ENCODE measurements at regions not wholly inside any gene's neighbourhood (a gene's known extent, or its start where the extent isn't known, plus 50 kb on each side); places are given as distances from the start of the nearest gene placed in this dataset.
A peak's percentile ranks its signal among the peaks of the same experiment; 100 is the strongest.

- no peak overlapping the region for H3K4me3 ChIP-seq (ENCODE audit: low read length in 2 of 2)
Measured at GRCh38 chr18:46322411-46322891, 218.3 kb downstream of the HAUS1 start.

GRCh38 chr18:46322941-46323340 lies 218.8 kb downstream of the HAUS1 start:
- H3K14ac ChIP-seq (ENCODE audit: low read length) = no peak overlapping the region
- H3K23ac ChIP-seq (ENCODE audit: low read depth, low read length, poor library complexity) = no peak overlapping the region
- H4K91ac ChIP-seq (ENCODE audit: low read depth, low read length, poor library complexity) = no peak overlapping the region
- H2BK15ac ChIP-seq (ENCODE audit: low read length) = no peak overlapping the region
- peak overlapping the region; percentile 78 for H3K27ac ChIP-seq (replicated peaks; ENCODE audit: low read length)
- H3K79me1 ChIP-seq (ENCODE audit: low read depth, low read length) = no peaks in the 10 kb centered on the region
- H3K27me3 ChIP-seq (ENCODE audit: control insufficient read depth in 3 of 3, insufficient read depth in 3 of 3, low read depth in 1 of 3, low read length in 3 of 3) = peaks cover 0 to 7% (median 0%) of the 10 kb centered on the region in 3 experiments
- no peaks in the 10 kb centered on the region for H3K9me3 ChIP-seq (replicated peaks in 1 of 2; ENCODE audit: control insufficient read depth in 2 of 2, insufficient read depth in 1 of 2, low read depth in 1 of 2, low read length in 2 of 2)
- H3K4me1 ChIP-seq (ENCODE audit: control insufficient read depth in 2 of 2, insufficient read depth in 1 of 2, low read depth in 1 of 2, low read length in 2 of 2) = peaks cover 20 to 22% of the 10 kb centered on the region in 2 donors
- H2AK5ac ChIP-seq (ENCODE audit: low read depth, low read length) = no peak overlapping the region
- no CpG with 5 or more reads among the region's 7 CpGs for WGBS, 2 donors (ENCODE audit: extremely low coverage in 2 of 2, insufficient read length in 2 of 2, insufficient replicate concordance in 1 of 2)
- no peak overlapping the region for H3K4ac ChIP-seq (ENCODE audit: low read length)
- H3K36me3 ChIP-seq (replicated peaks in 1 of 2; ENCODE audit: control insufficient read depth in 2 of 2, insufficient read depth in 2 of 2, low read length in 2 of 2) = no peaks in the 10 kb centered on the region
- peak overlapping the region; percentile 26 for H2AFZ ChIP-seq (ENCODE audit: low read length)
- H2BK12ac ChIP-seq (ENCODE audit: low read length) = no peak overlapping the region
- H3K4me3 ChIP-seq (ENCODE audit: low read length in 2 of 2) = no peak overlapping the region
- H3K18ac ChIP-seq (ENCODE audit: low read length) = no peak overlapping the region
- H2BK120ac ChIP-seq (ENCODE audit: low read depth, low read length) = peak overlapping the region; percentile 53
- H3K9ac ChIP-seq (ENCODE audit: low read depth, low read length, poor library complexity) = peak overlapping the region; percentile 33
- H3K4me2 ChIP-seq (ENCODE audit: insufficient read depth, low read length, poor library complexity, severe bottlenecking) = peak overlapping the region; percentile 12
- H2BK5ac ChIP-seq (ENCODE audit: low read length) = no peak overlapping the region
- no peak overlapping the region for H4K8ac ChIP-seq (ENCODE audit: low read depth, low read length)
- DNase-seq (ENCODE audit: low spot score) = no peak

More at GRCh38 chr18:46322411-46322891, 218.3 kb downstream of the HAUS1 start:
- H3K9me3 ChIP-seq (replicated peaks in 1 of 2; ENCODE audit: control insufficient read depth in 2 of 2, insufficient read depth in 1 of 2, low read depth in 1 of 2, low read length in 2 of 2) = no peaks in the 10 kb centered on the region
- peak overlapping the region; percentile 53 for H3K9ac ChIP-seq (ENCODE audit: low read depth, low read length, poor library complexity)
- WGBS, 2 donors (ENCODE audit: extremely low coverage in 2 of 2, insufficient read length in 2 of 2, insufficient replicate concordance in 1 of 2) = no CpG with 5 or more reads among the region's 13 CpGs
- H2BK15ac ChIP-seq (ENCODE audit: low read length) = peak overlapping the region; percentile 11
- H3K27ac ChIP-seq (replicated peaks; ENCODE audit: low read length) = peak overlapping the region; percentile 78
- no peaks in the 10 kb centered on the region for H3K36me3 ChIP-seq (replicated peaks in 1 of 2; ENCODE audit: control insufficient read depth in 2 of 2, insufficient read depth in 2 of 2, low read length in 2 of 2)
- H3K4me1 ChIP-seq (ENCODE audit: control insufficient read depth in 2 of 2, insufficient read depth in 1 of 2, low read depth in 1 of 2, low read length in 2 of 2) = peaks cover 20 to 22% of the 10 kb centered on the region in 2 donors
- peak overlapping the region; percentile 13 for H2BK120ac ChIP-seq (ENCODE audit: low read depth, low read length)
- no peak overlapping the region for H4K8ac ChIP-seq (ENCODE audit: low read depth, low read length)
- H3K4me2 ChIP-seq (ENCODE audit: insufficient read depth, low read length, poor library complexity, severe bottlenecking) = peak overlapping the region; percentile 3
- H3K23ac ChIP-seq (ENCODE audit: low read depth, low read length, poor library complexity) = no peak overlapping the region
- H3K18ac ChIP-seq (ENCODE audit: low read length) = peak overlapping the region; percentile 87
- no peak overlapping the region for H2AK5ac ChIP-seq (ENCODE audit: low read depth, low read length)
- no peak for DNase-seq (ENCODE audit: low spot score)
- H3K14ac ChIP-seq (ENCODE audit: low read length) = no peak overlapping the region
- no peak overlapping the region for H3K4ac ChIP-seq (ENCODE audit: low read length)
- no peak overlapping the region for H4K91ac ChIP-seq (ENCODE audit: low read depth, low read length, poor library complexity)
- peaks cover 0 to 7% (median 0%) of the 10 kb centered on the region in 3 experiments for H3K27me3 ChIP-seq (ENCODE audit: control insufficient read depth in 3 of 3, insufficient read depth in 3 of 3, low read depth in 1 of 3, low read length in 3 of 3)
- no peaks in the 10 kb centered on the region for H3K79me1 ChIP-seq (ENCODE audit: low read depth, low read length)
- peak overlapping the region; percentile 2 for H2BK12ac ChIP-seq (ENCODE audit: low read length)
- H2BK5ac ChIP-seq (ENCODE audit: low read length) = no peak overlapping the region
- peak overlapping the region; percentile 26 for H2AFZ ChIP-seq (ENCODE audit: low read length)

- Histone ChIP-seq H3K36me3 (replicated peaks in 1 of 2; ENCODE audit: control insufficient read depth in 2 of 2, insufficient read depth in 2 of 2, low read length in 2 of 2) (no peaks in the 10 kb centered on the region), H3K14ac (ENCODE audit: low read length) (no peak overlapping the region), H3K9me3 (replicated peaks in 1 of 2; ENCODE audit: control insufficient read depth in 2 of 2, insufficient read depth in 1 of 2, low read depth in 1 of 2, low read length in 2 of 2) (no peaks in the 10 kb centered on the region), H2BK120ac (ENCODE audit: low read depth, low read length) (no peak overlapping the region), H4K91ac (ENCODE audit: low read depth, low read length, poor library complexity) (no peak overlapping the region), H3K4me3 (ENCODE audit: low read length in 2 of 2) (no peak overlapping the region), H3K18ac (ENCODE audit: low read length) (no peak overlapping the region), H3K4me1 (ENCODE audit: control insufficient read depth in 2 of 2, insufficient read depth in 1 of 2, low read depth in 1 of 2, low read length in 2 of 2) (peaks cover 20 to 22% of the 10 kb centered on the region in 2 donors), H3K4me2 (ENCODE audit: insufficient read depth, low read length, poor library complexity, severe bottlenecking) (no peak overlapping the region), H3K23ac (ENCODE audit: low read depth, low read length, poor library complexity) (no peak overlapping the region), H3K9ac (ENCODE audit: low read depth, low read length, poor library complexity) (no peak overlapping the region), H2BK12ac (ENCODE audit: low read length) (no peak overlapping the region), H3K27ac (replicated peaks; ENCODE audit: low read length) (no peak overlapping the region), H2BK5ac (ENCODE audit: low read length) (no peak overlapping the region), H2AK5ac (ENCODE audit: low read depth, low read length) (no peak overlapping the region), H4K8ac (ENCODE audit: low read depth, low read length) (no peak overlapping the region), H3K27me3 (ENCODE audit: control insufficient read depth in 3 of 3, insufficient read depth in 3 of 3, low read depth in 1 of 3, low read length in 3 of 3) (peaks cover 0 to 7% (median 0%) of the 10 kb centered on the region in 3 experiments), H2AFZ (ENCODE audit: low read length) (peak overlapping the region; percentile 78), H3K4ac (ENCODE audit: low read length) (no peak overlapping the region), H2BK15ac (ENCODE audit: low read length) (no peak overlapping the region), H3K79me1 (ENCODE audit: low read depth, low read length) (no peaks in the 10 kb centered on the region)
- DNase-seq (ENCODE audit: low spot score) = no peak
- no CpG with 5 or more reads among the region's 4 CpGs for WGBS, 2 donors (ENCODE audit: extremely low coverage in 2 of 2, insufficient read length in 2 of 2, insufficient replicate concordance in 1 of 2)
Measured at GRCh38 chr18:46324087-46324955, 220.1 kb downstream of the HAUS1 start.

- no peak overlapping the region for H4K8ac ChIP-seq (ENCODE audit: low read depth, low read length)
- no peak overlapping the region for H3K27ac ChIP-seq (replicated peaks; ENCODE audit: low read length)
- no peak overlapping the region for H2AFZ ChIP-seq (ENCODE audit: low read length)
- H3K9me3 ChIP-seq (replicated peaks in 1 of 2; ENCODE audit: control insufficient read depth in 2 of 2, insufficient read depth in 1 of 2, low read depth in 1 of 2, low read length in 2 of 2) = no peaks in the 10 kb centered on the region
- peaks cover 20 to 22% of the 10 kb centered on the region in 2 donors for H3K4me1 ChIP-seq (ENCODE audit: control insufficient read depth in 2 of 2, insufficient read depth in 1 of 2, low read depth in 1 of 2, low read length in 2 of 2)
- H2BK12ac ChIP-seq (ENCODE audit: low read length) = peak overlapping the region; percentile 78
- DNase-seq (ENCODE audit: low spot score) = no peak
- WGBS, 2 donors (ENCODE audit: extremely low coverage in 2 of 2, insufficient read length in 2 of 2, insufficient replicate concordance in 1 of 2) = no CpG with 5 or more reads among the region's 12 CpGs
- no peak overlapping the region for H3K4me3 ChIP-seq (ENCODE audit: low read length in 2 of 2)
- peak overlapping the region; percentile 41 for H2AK5ac ChIP-seq (ENCODE audit: low read depth, low read length)
- H3K14ac ChIP-seq (ENCODE audit: low read length) = no peak overlapping the region
- H3K27me3 ChIP-seq (ENCODE audit: control insufficient read depth in 3 of 3, insufficient read depth in 3 of 3, low read depth in 1 of 3, low read length in 3 of 3) = no peaks in the 10 kb centered on the region
- H3K4ac ChIP-seq (ENCODE audit: low read length) = no peak overlapping the region
- no peak overlapping the region for H3K18ac ChIP-seq (ENCODE audit: low read length)
- H2BK120ac ChIP-seq (ENCODE audit: low read depth, low read length) = no peak overlapping the region
- H3K79me1 ChIP-seq (ENCODE audit: low read depth, low read length) = no peaks in the 10 kb centered on the region
- no peaks in the 10 kb centered on the region for H3K36me3 ChIP-seq (replicated peaks in 1 of 2; ENCODE audit: control insufficient read depth in 2 of 2, insufficient read depth in 2 of 2, low read length in 2 of 2)
- H2BK15ac ChIP-seq (ENCODE audit: low read length) = no peak overlapping the region
- H3K4me2 ChIP-seq (ENCODE audit: insufficient read depth, low read length, poor library complexity, severe bottlenecking) = no peak overlapping the region
- no peak overlapping the region for H4K91ac ChIP-seq (ENCODE audit: low read depth, low read length, poor library complexity)
- no peak overlapping the region for H3K23ac ChIP-seq (ENCODE audit: low read depth, low read length, poor library complexity)
- no peak overlapping the region for H2BK5ac ChIP-seq (ENCODE audit: low read length)
- peak overlapping the region; percentile 39 for H3K9ac ChIP-seq (ENCODE audit: low read depth, low read length, poor library complexity)
Measured at GRCh38 chr18:46325895-46326294, 221.7 kb downstream of the HAUS1 start.
